Naive thymus-derived CD4-positive, alpha-beta T cell (primary cell): ENCODE measurements at regions not wholly inside any gene's neighbourhood (a gene's known extent, or its start where the extent isn't known, plus 50 kb on each side); places are given as distances from the start of the nearest gene placed in this dataset.

ENCODE experiments used
- ATAC-seq: fragments of 150-1000 bp; cut with Tn5 transposase; 2 replicates; pipeline ENCODE4 v1.10.0; 2021; ENCODE audit warnings: mild to moderate bottlenecking, moderate library complexity
- CTCF ChIA-PET: fragments of 350-600 bp; sonication (Branson Sonifier 250); formaldehyde crosslinking; loops from one replicate; lab custom pipeline; 2021; ENCODE audit warnings: antibody characterized with exemption; lab: Charles Lee
- POLR2A ChIA-PET: fragments of 350-600 bp; sonication (Branson Sonifier 250); formaldehyde crosslinking; loops from one replicate; lab custom pipeline; 2021; ENCODE audit warnings: antibody characterized with exemption, inconsistent platforms; lab: Charles Lee
- DNase-seq, 9 donors: peaks; one replicate each; pipeline versions ENCODE4 v3.0.0 to v3.0.0-alpha.2; 2020 to 2022; ENCODE audit warnings: mixed read lengths in 1 of 9
- H3K27ac ChIP-seq: one replicate; pipeline ENCODE4 v1.7.0; 2013; ENCODE audit warnings: mild to moderate bottlenecking, low read depth, low read length, moderate library complexity
- H3K27me3 ChIP-seq, 2 donors: one replicate each; pipeline ENCODE4 v1.7.0; 2013; ENCODE audit warnings: low read length in 2 of 2, mild to moderate bottlenecking in 2 of 2, moderate library complexity in 2 of 2; ENCODE audit not compliant: control insufficient read depth in 2 of 2, insufficient read depth in 2 of 2
- H3K36me3 ChIP-seq, 3 experiments: 1 replicate in 2 of 3; 2 replicates in 1 of 3; pipeline ENCODE4 v1.7.0; 2013; ENCODE audit warnings: low read length in 3 of 3, mild to moderate bottlenecking in 3 of 3, moderate library complexity in 1 of 3; ENCODE audit not compliant: insufficient read depth in 3 of 3, control insufficient read depth in 2 of 3
- H3K4me1 ChIP-seq, 2 donors: one replicate each; pipeline ENCODE4 v1.7.0; 2013; ENCODE audit warnings: low read length in 2 of 2, mild to moderate bottlenecking in 2 of 2, moderate library complexity in 1 of 2; ENCODE audit not compliant: control insufficient read depth in 2 of 2, insufficient read depth in 2 of 2
- H3K4me3 ChIP-seq: 2 replicates; pipeline ENCODE4 v1.7.0; 2013; ENCODE audit warnings: mild to moderate bottlenecking, low read length
- H3K9me3 ChIP-seq, 3 experiments: 1 replicate in 2 of 3; 2 replicates in 1 of 3; pipeline ENCODE4 v1.7.0; 2013; ENCODE audit warnings: low read length in 3 of 3; ENCODE audit not compliant: control insufficient read depth in 2 of 3
- H3K27ac Mint-ChIP-seq, 9 donors: one replicate each; pipeline ENCODE4 v1.8.0; 2020 to 2022; ENCODE audit warnings: mixed read lengths in 9 of 9, mild to moderate bottlenecking in 8 of 9, moderate library complexity in 5 of 9, inconsistent platforms in 2 of 9
- H3K27me3 Mint-ChIP-seq, 5 donors: one replicate each; pipeline ENCODE4 v1.8.0; 2021 to 2022; ENCODE audit warnings: mixed read lengths in 5 of 5, mild to moderate bottlenecking in 1 of 5
- H3K36me3 Mint-ChIP-seq, 5 donors: one replicate each; pipeline ENCODE4 v1.8.0; 2020 to 2022; ENCODE audit warnings: mixed read lengths in 5 of 5, mild to moderate bottlenecking in 3 of 5, inconsistent platforms in 1 of 5
- H3K4me1 Mint-ChIP-seq, 7 donors: one replicate each; pipeline ENCODE4 v1.8.0; 2020 to 2022; ENCODE audit warnings: mixed read lengths in 7 of 7, mild to moderate bottlenecking in 3 of 7, inconsistent platforms in 1 of 7
- H3K4me3 Mint-ChIP-seq, 10 donors: one replicate each; pipeline ENCODE4 v1.8.0; 2020 to 2022; ENCODE audit warnings: mild to moderate bottlenecking in 10 of 10, mixed read lengths in 10 of 10, moderate library complexity in 6 of 10, inconsistent platforms in 2 of 10
- H3K9me3 Mint-ChIP-seq, 11 donors: one replicate each; pipeline ENCODE4 v1.8.0; 2020 to 2022; ENCODE audit warnings: mixed read lengths in 11 of 11, mild to moderate bottlenecking in 4 of 11, inconsistent platforms in 1 of 11, moderate library complexity in 1 of 11
- intact Hi-C, 2 donors: fragments of 100-400 bp; cut with micrococcal nuclease; formaldehyde crosslinking; loops; one replicate each; pipeline ENCODE4 v1.15.1; 2023

GRCh38 chr5:2921176-2921575 lies 169.7 kb upstream of the IRX2 start:
- intact Hi-C loops: no loop called here
- H3K27me3 Mint-ChIP-seq: no peaks in the 10 kb centered on the region
- CTCF ChIA-PET: no interaction called here
- H3K4me3 ChIP-seq: no peak overlapping the region
- no peak overlapping the region for H3K27ac Mint-ChIP-seq
- no peaks in the 10 kb centered on the region for H3K9me3 ChIP-seq
- H3K27ac ChIP-seq: no peak overlapping the region
- DNase-seq (no peak), ATAC-seq (no peak)
- H3K9me3 Mint-ChIP-seq: peaks cover 0 to 15% (median 5%) of the 10 kb centered on the region in 11 donors
- POLR2A ChIA-PET: no interaction called here
- H3K36me3 ChIP-seq: no peaks in the 10 kb centered on the region
- no peaks in the 10 kb centered on the region for H3K4me1 Mint-ChIP-seq
- no peaks in the 10 kb centered on the region for H3K27me3 ChIP-seq
- no peaks in the 10 kb centered on the region for H3K36me3 Mint-ChIP-seq
- no peak overlapping the region for H3K4me3 Mint-ChIP-seq
- no peaks in the 10 kb centered on the region for H3K4me1 ChIP-seq

- peaks cover 0 to 2% (median 0%) of the 10 kb centered on the region in 5 donors for H3K27me3 Mint-ChIP-seq
- H3K4me1 ChIP-seq: no peaks in the 10 kb centered on the region
- no peaks in the 10 kb centered on the region for H3K36me3 Mint-ChIP-seq
- ATAC-seq (no peak), DNase-seq (no peak)
- H3K9me3 ChIP-seq: no peaks in the 10 kb centered on the region
- CTCF ChIA-PET: no interaction called here
- H3K4me3 Mint-ChIP-seq: no peak overlapping the region
- no peaks in the 10 kb centered on the region for H3K27me3 ChIP-seq
- H3K36me3 ChIP-seq: no peaks in the 10 kb centered on the region
- H3K27ac ChIP-seq: no peak overlapping the region
- H3K27ac Mint-ChIP-seq: no peak overlapping the region
- POLR2A ChIA-PET: no interaction called here
- intact Hi-C loops: no loop called here
- H3K4me1 Mint-ChIP-seq: no peaks in the 10 kb centered on the region
- H3K9me3 Mint-ChIP-seq: peaks cover 0 to 15% (median 5%) of the 10 kb centered on the region in 11 donors
- no peak overlapping the region for H3K4me3 ChIP-seq
Measured at GRCh38 chr5:2920312-2920711, 168.8 kb upstream of the IRX2 start.

GRCh38 chr5:2919310-2920018 lies 168.0 kb upstream of the IRX2 start:
- Mint-ChIP-seq H3K36me3 (no peaks in the 10 kb centered on the region), H3K27me3 (peaks cover 0 to 7% (median 0%) of the 10 kb centered on the region in 5 donors), H3K4me1 (no peaks in the 10 kb centered on the region), H3K27ac (no peak overlapping the region), H3K9me3 (peaks cover 0 to 18% (median 8%) of the 10 kb centered on the region in 11 donors), H3K4me3 (no peak overlapping the region)
- no peaks in the 10 kb centered on the region for H3K27me3 ChIP-seq
- CTCF ChIA-PET: no interaction called here
- H3K9me3 ChIP-seq: no peaks in the 10 kb centered on the region
- ATAC-seq (no peak), DNase-seq (no peak)
- intact Hi-C loops: no loop called here
- H3K36me3 ChIP-seq: no peaks in the 10 kb centered on the region
- no peak overlapping the region for H3K4me3 ChIP-seq
- POLR2A ChIA-PET: no interaction called here
- no peak overlapping the region for H3K27ac ChIP-seq
- H3K4me1 ChIP-seq: no peaks in the 10 kb centered on the region

- no peaks in the 10 kb centered on the region for H3K9me3 ChIP-seq
- Mint-ChIP-seq H3K4me3 (no peak overlapping the region), H3K36me3 (no peaks in the 10 kb centered on the region), H3K27ac (no peak overlapping the region), H3K9me3 (peaks cover 0 to 18% (median 7%) of the 10 kb centered on the region in 11 donors), H3K27me3 (peaks cover 0 to 7% (median 0%) of the 10 kb centered on the region in 5 donors), H3K4me1 (no peaks in the 10 kb centered on the region)
- no peaks in the 10 kb centered on the region for H3K4me1 ChIP-seq
- intact Hi-C loops: no loop called here
- no peaks in the 10 kb centered on the region for H3K36me3 ChIP-seq
- DNase-seq (no peak), ATAC-seq (no peak)
- ChIA-PET CTCF (no interaction called here), POLR2A (no interaction called here)
- no peaks in the 10 kb centered on the region for H3K27me3 ChIP-seq
- no peak overlapping the region for H3K27ac ChIP-seq
- no peak overlapping the region for H3K4me3 ChIP-seq
Measured at GRCh38 chr5:2917524-2917923, 166.0 kb upstream of the IRX2 start.

GRCh38 chr5:2917093-2917492 lies 165.6 kb upstream of the IRX2 start:
- Mint-ChIP-seq H3K27ac (no peak overlapping the region), H3K4me3 (no peak overlapping the region), H3K27me3 (peaks cover 0 to 7% (median 0%) of the 10 kb centered on the region in 5 donors), H3K4me1 (no peaks in the 10 kb centered on the region), H3K9me3 (peaks cover 0 to 18% (median 7%) of the 10 kb centered on the region in 11 donors), H3K36me3 (no peaks in the 10 kb centered on the region)
- intact Hi-C loops: no loop called here
- no peak for DNase-seq
- no peak overlapping the region for H3K4me3 ChIP-seq
- no peak overlapping the region for H3K27ac ChIP-seq
- no peaks in the 10 kb centered on the region for H3K4me1 ChIP-seq
- no peaks in the 10 kb centered on the region for H3K9me3 ChIP-seq
- H3K27me3 ChIP-seq: no peaks in the 10 kb centered on the region
- CTCF ChIA-PET: no interaction called here
- ATAC-seq: no peak
- POLR2A ChIA-PET: no interaction called here
- H3K36me3 ChIP-seq: no peaks in the 10 kb centered on the region

- POLR2A ChIA-PET: no interaction called here
- intact Hi-C loops: no loop called here
- Histone ChIP-seq H3K36me3 (no peaks in the 10 kb centered on the region), H3K27me3 (no peaks in the 10 kb centered on the region), H3K4me3 (no peak overlapping the region), H3K4me1 (no peaks in the 10 kb centered on the region), H3K27ac (no peak overlapping the region), H3K9me3 (no peaks in the 10 kb centered on the region)
- Mint-ChIP-seq H3K36me3 (no peaks in the 10 kb centered on the region), H3K4me3 (no peak overlapping the region), H3K27me3 (peaks cover 0 to 7% (median 0%) of the 10 kb centered on the region in 5 donors), H3K27ac (no peak overlapping the region), H3K4me1 (no peaks in the 10 kb centered on the region), H3K9me3 (peaks cover 0 to 18% (median 7%) of the 10 kb centered on the region in 11 donors)
- CTCF ChIA-PET: no interaction called here
- DNase-seq: no peak
- ATAC-seq: no peak
Measured at GRCh38 chr5:2916076-2916682, 164.7 kb upstream of the IRX2 start.

GRCh38 chr5:2914981-2915484 lies 163.6 kb upstream of the IRX2 start:
- ATAC-seq: no peak
- no peak overlapping the region for H3K4me3 Mint-ChIP-seq
- CTCF ChIA-PET: no interaction called here
- intact Hi-C loops: no loop called here
- Histone ChIP-seq H3K9me3 (no peaks in the 10 kb centered on the region), H3K4me3 (no peak overlapping the region), H3K27ac (no peak overlapping the region), H3K36me3 (no peaks in the 10 kb centered on the region), H3K27me3 (no peaks in the 10 kb centered on the region), H3K4me1 (no peaks in the 10 kb centered on the region)
- peaks cover 0 to 16% (median 7%) of the 10 kb centered on the region in 11 donors for H3K9me3 Mint-ChIP-seq
- no peak for DNase-seq
- no peaks in the 10 kb centered on the region for H3K36me3 Mint-ChIP-seq
- POLR2A ChIA-PET: no interaction called here
- no peaks in the 10 kb centered on the region for H3K4me1 Mint-ChIP-seq
- H3K27ac Mint-ChIP-seq: no peak overlapping the region
- peaks cover 0 to 7% (median 0%) of the 10 kb centered on the region in 5 donors for H3K27me3 Mint-ChIP-seq
